HG03060 (cell line): ENCODE measurements at regions not wholly inside any gene's neighbourhood (a gene's known extent, or its start where the extent isn't known, plus 50 kb on each side); places are given as distances from the start of the nearest gene placed in this dataset.
"Not testable (repeated sequence)": the region's sequence is repeated elsewhere in the genome, so short reads cannot be mapped to it uniquely, and the experiment has no call there.

Experiments used
- ATAC-seq: cut with Tn5 transposase; IDR thresholded peaks from one replicate; pipeline ENCODE4 v1.9.1; 2021; ENCODE audit warnings: low read depth, moderate number of reproducible peaks; ENCODE audit not compliant: unreplicated experiment

- ATAC-seq: no peak
Observed at GRCh38 chrX:110965409-110966090, 130.4 kb upstream of the PAK3 start.

GRCh38 chrX:110964786-110965185 is 131.2 kb upstream of the PAK3 start:
- ATAC-seq: no peak

- no peak for ATAC-seq
Observed at GRCh38 chrX:110962451-110962850, 133.5 kb upstream of the PAK3 start.

GRCh38 chrX:110955706-110956105 is 140.3 kb upstream of the PAK3 start:
- ATAC-seq: no peak

- no peak for ATAC-seq
Observed at GRCh38 chrX:110954428-110955100, 141.4 kb upstream of the PAK3 start.

- no peak for ATAC-seq
Observed at GRCh38 chrX:110951472-110952269, 144.3 kb upstream of the PAK3 start.

GRCh38 chrX:110944751-110945675 is 149.4 kb upstream of the CHRDL1 start:
- ATAC-seq: no peak

GRCh38 chrX:110944311-110944750 is 148.7 kb upstream of the CHRDL1 start:
- ATAC-seq: no peak

GRCh38 chrX:110941906-110942305 is 146.3 kb upstream of the CHRDL1 start:
- no peak for ATAC-seq

- ATAC-seq: no peak
Observed at GRCh38 chrX:110938977-110939732, 143.5 kb upstream of the CHRDL1 start.

- ATAC-seq: no peak
Observed at GRCh38 chrX:110924871-110925270, 129.3 kb upstream of the CHRDL1 start.

- ATAC-seq: no peak
Observed at GRCh38 chrX:110920991-110921390, 125.4 kb upstream of the CHRDL1 start.

- ATAC-seq: no peak
Observed at GRCh38 chrX:110915570-110915969, 120.0 kb upstream of the CHRDL1 start.

- ATAC-seq: no peak
Observed at GRCh38 chrX:110915111-110915510, 119.5 kb upstream of the CHRDL1 start.

- ATAC-seq: no peak
Observed at GRCh38 chrX:110914281-110914680, 118.7 kb upstream of the CHRDL1 start.

GRCh38 chrX:110904747-110905146 is 109.1 kb upstream of the CHRDL1 start:
- not testable (repeated sequence) for ATAC-seq

GRCh38 chrX:110881971-110882370 is 86.4 kb upstream of the CHRDL1 start:
- no peak for ATAC-seq

GRCh38 chrX:110877326-110877725 is 81.7 kb upstream of the CHRDL1 start:
- no peak for ATAC-seq

- no peak for ATAC-seq
Observed at GRCh38 chrX:110871839-110872238, 76.2 kb upstream of the CHRDL1 start.

GRCh38 chrX:110866421-110866820 is 70.8 kb upstream of the CHRDL1 start:
- no peak for ATAC-seq
